ENCODE measurements at regions not wholly inside any gene's neighbourhood (a gene's known extent, or its start where the extent isn't known, plus 50 kb on each side); places are given as distances from the start of the nearest gene placed in this dataset.

DNA sequence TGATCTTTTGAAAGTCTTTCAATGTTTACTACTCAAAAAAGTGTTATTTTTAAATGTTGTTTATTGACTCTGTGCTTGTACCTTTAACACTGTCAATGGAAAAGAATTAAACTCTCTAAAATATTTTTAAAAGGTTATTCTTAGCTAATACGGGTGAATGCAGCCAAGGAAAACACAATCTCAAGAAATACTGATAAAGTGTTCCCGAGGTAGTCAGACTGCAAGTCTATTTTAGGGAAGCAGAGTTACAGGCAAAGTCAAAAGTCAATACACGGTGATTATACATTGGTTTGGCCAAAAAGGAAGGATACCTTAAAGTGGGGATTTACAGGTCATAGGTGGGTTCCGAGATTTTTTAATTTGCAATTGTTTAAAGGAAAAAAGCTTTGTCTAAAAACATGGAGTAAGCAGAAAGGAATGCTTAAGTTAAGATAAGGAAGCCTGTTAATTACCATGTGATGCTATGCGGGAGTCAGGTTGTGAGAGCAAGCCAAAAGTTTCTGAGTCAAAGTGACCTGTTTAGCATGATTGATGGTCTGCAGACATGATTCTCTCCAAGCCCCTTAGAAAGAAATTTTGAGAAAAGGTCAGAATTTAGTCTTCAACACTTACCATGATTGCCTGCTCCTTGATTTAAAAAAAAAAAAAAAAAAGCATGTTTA lies 288.4 kb downstream of the KLHL4 start:
- peaks cover 3% of the 10 kb centered on the region; the same call in 1 of the 2 replicates for H3K9me2 ChIP-seq
- no peaks in the 10 kb centered on the region; the same call in 1 of the 2 replicates for H3K27me3 ChIP-seq (ENCODE audit: insufficient read depth)
- no peak overlapping the region for H2AFZ ChIP-seq (ENCODE audit: low read depth)
- ChIA-PET CTCF (no interaction called here), POLR2A (no interaction called here)
- TF ChIP-seq NFIC (IDR thresholded peaks at IDR 0.05; ENCODE audit: borderline replicate concordance) (no peak), TEAD4 (IDR thresholded peaks at IDR 0.05; ENCODE audit: borderline replicate concordance, insufficient read depth) (no peak), SMC3 (IDR thresholded peaks at IDR 0.05; ENCODE audit: low read depth, low read length) (no peak)
- no peaks in the 10 kb centered on the region for H3F3A ChIP-seq (replicated peaks; ENCODE audit: insufficient read depth)
- H4K20me1 ChIP-seq (ENCODE audit: insufficient read depth) = no peaks in the 10 kb centered on the region
- H3K4me2 ChIP-seq = no peak overlapping the region
- H3K79me2 ChIP-seq (ENCODE audit: insufficient read depth) = no peaks in the 10 kb centered on the region
- no peak for DNase-seq
- H3K4me1 ChIP-seq (ENCODE audit: control insufficient read depth in 1 of 2, insufficient read depth in 2 of 2, low read depth in 1 of 2, low read length in 1 of 2) = no peaks in the 10 kb centered on the region
- H3K27ac ChIP-seq (ENCODE audit: low read depth in 2 of 2, low read length in 1 of 2) = no peak overlapping the region
- H3K4me3 ChIP-seq (ENCODE audit: low read depth in 2 of 2, low read length in 1 of 2) = no peak overlapping the region
- 2% methylated on average over 5 of the region's 5 CpGs for WGBS (ENCODE audit: low lambda C conversion rate)
- H3K9ac ChIP-seq = no peak overlapping the region
- H3K9me3 ChIP-seq = no peaks in the 10 kb centered on the region
- no peaks in the 10 kb centered on the region for H3K36me3 ChIP-seq (replicated peaks in 1 of 2; ENCODE audit: control insufficient read depth in 1 of 2, insufficient read depth in 2 of 2, low read length in 1 of 2)

DNA sequence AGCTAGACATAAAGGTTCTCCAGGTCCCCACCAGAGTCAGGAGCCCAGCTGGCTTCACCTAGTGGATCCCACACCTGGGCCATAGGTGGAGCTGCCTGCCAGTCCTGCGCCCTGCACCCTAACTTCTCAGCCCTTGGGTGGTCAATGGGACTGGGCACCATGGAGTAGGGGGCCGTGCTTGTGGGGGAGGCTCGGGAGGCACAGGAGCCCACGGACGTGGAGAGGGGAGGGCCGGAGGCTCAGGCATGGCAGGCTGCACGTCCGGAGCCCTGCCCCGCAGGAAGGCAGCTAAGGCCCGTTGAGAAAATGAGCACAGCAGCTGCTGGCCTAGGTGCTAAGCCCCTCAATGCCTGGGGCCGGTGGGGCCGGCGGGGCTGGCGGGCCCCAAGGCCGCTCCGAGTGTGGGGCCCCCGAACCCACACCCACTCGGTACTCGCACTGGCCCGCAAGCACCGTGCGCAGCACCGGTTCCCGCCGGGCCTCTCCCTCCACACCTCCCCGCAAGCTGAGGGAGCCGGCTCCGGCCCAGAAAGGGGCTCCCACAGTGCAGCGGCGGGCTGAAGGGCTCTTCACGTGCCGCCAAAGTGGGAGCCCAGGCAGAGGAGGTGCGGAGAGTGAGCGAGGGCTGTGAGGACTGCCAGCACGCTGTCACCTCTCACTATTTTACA lies 291.1 kb downstream of the KLHL4 start:
- CTCF ChIA-PET = no interaction called here
- no peaks in the 10 kb centered on the region; the same call in 1 of the 2 replicates for H3K27me3 ChIP-seq (ENCODE audit: insufficient read depth)
- no peak overlapping the region for H3K4me3 ChIP-seq (ENCODE audit: low read depth in 2 of 2, low read length in 1 of 2)
- WGBS (ENCODE audit: low lambda C conversion rate) = 5% methylated on average over 4 of the region's 35 CpGs
- H3F3A ChIP-seq (replicated peaks; ENCODE audit: insufficient read depth) = no peaks in the 10 kb centered on the region
- TF ChIP-seq SIN3A (IDR thresholded peaks at IDR 0.05; ENCODE audit: borderline replicate concordance, low read depth, low read length) = no peak
- TF ChIP-seq CHD2 (IDR thresholded peaks at IDR 0.05; ENCODE audit: low read length, partially characterized antibody) = no peak
- TF ChIP-seq MEF2A (IDR thresholded peaks at IDR 0.05; ENCODE audit: borderline replicate concordance, low read depth) = no peak
- TF ChIP-seq ELF1 (IDR thresholded peaks at IDR 0.05) = no peak
- TF ChIP-seq NFIC (IDR thresholded peaks at IDR 0.05; ENCODE audit: borderline replicate concordance) = no peak
- TF ChIP-seq POLR2AphosphoS5 (IDR thresholded peaks at IDR 0.05; ENCODE audit: low read depth, low read length) = no peak
- no peak for TF ChIP-seq RCOR1 (IDR thresholded peaks at IDR 0.05; ENCODE audit: low read length)
- TF ChIP-seq, protein P1, sequence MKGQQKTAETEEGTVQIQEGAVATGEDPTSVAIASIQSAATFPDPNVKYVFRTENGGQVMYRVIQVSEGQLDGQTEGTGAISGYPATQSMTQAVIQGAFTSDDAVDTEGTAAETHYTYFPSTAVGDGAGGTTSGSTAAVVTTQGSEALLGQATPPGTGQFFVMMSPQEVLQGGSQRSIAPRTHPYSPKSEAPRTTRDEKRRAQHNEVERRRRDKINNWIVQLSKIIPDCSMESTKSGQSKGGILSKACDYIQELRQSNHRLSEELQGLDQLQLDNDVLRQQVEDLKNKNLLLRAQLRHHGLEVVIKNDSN (IDR thresholded peaks at IDR 0.05; ENCODE audit: borderline replicate concordance, low read depth) = no peak
- no peak for TF ChIP-seq SMC3 (IDR thresholded peaks at IDR 0.05; ENCODE audit: low read depth, low read length)
- TF ChIP-seq FOXM1 (IDR thresholded peaks at IDR 0.05; ENCODE audit: low read depth) = no peak
- no peak for TF ChIP-seq JUND (IDR thresholded peaks at IDR 0.05)
- TF ChIP-seq RFX5 (IDR thresholded peaks at IDR 0.05; ENCODE audit: low read length) = no peak
- TF ChIP-seq MXI1 (IDR thresholded peaks at IDR 0.05; ENCODE audit: low read depth, low read length) = no peak
- no peak for TF ChIP-seq RXRA (IDR thresholded peaks at IDR 0.05; ENCODE audit: borderline replicate concordance, low read depth)
- no peak for TF ChIP-seq TEAD4 (IDR thresholded peaks at IDR 0.05; ENCODE audit: borderline replicate concordance, insufficient read depth)
- TF ChIP-seq RAD21 (IDR thresholded peaks at IDR 0.05; ENCODE audit: low read length) = no peak
- TF ChIP-seq, protein P2, sequence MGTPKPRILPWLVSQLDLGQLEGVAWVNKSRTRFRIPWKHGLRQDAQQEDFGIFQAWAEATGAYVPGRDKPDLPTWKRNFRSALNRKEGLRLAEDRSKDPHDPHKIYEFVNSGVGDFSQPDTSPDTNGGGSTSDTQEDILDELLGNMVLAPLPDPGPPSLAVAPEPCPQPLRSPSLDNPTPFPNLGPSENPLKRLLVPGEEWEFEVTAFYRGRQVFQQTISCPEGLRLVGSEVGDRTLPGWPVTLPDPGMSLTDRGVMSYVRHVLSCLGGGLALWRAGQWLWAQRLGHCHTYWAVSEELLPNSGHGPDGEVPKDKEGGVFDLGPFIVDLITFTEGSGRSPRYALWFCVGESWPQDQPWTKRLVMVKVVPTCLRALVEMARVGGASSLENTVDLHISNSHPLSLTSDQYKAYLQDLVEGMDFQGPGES (IDR thresholded peaks at IDR 0.05; ENCODE audit: low read depth, low read length) = no peak
- no peak for TF ChIP-seq FOXJ3 (CRISPR knock-in tag; IDR thresholded peaks at IDR 0.05)
- TF ChIP-seq, protein P3, sequence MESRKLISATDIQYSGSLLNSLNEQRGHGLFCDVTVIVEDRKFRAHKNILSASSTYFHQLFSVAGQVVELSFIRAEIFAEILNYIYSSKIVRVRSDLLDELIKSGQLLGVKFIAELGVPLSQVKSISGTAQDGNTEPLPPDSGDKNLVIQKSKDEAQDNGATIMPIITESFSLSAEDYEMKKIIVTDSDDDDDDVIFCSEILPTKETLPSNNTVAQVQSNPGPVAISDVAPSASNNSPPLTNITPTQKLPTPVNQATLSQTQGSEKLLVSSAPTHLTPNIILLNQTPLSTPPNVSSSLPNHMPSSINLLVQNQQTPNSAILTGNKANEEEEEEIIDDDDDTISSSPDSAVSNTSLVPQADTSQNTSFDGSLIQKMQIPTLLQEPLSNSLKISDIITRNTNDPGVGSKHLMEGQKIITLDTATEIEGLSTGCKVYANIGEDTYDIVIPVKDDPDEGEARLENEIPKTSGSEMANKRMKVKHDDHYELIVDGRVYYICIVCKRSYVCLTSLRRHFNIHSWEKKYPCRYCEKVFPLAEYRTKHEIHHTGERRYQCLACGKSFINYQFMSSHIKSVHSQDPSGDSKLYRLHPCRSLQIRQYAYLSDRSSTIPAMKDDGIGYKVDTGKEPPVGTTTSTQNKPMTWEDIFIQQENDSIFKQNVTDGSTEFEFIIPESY (IDR thresholded peaks at IDR 0.05; ENCODE audit: borderline replicate concordance, low read depth) = no peak
- no peak overlapping the region for H3K4me2 ChIP-seq
- H3K27ac ChIP-seq (ENCODE audit: low read depth in 2 of 2, low read length in 1 of 2) = no peak overlapping the region
- H3K9me2 ChIP-seq = peaks cover 3% of the 10 kb centered on the region; the same call in 1 of the 2 replicates
- no peaks in the 10 kb centered on the region for H3K79me2 ChIP-seq (ENCODE audit: insufficient read depth)
- no peaks in the 10 kb centered on the region for H3K36me3 ChIP-seq (replicated peaks in 1 of 2; ENCODE audit: control insufficient read depth in 1 of 2, insufficient read depth in 2 of 2, low read length in 1 of 2)
- H3K4me1 ChIP-seq (ENCODE audit: control insufficient read depth in 1 of 2, insufficient read depth in 2 of 2, low read depth in 1 of 2, low read length in 1 of 2) = no peaks in the 10 kb centered on the region
- DNase-seq = no peak
- no peak overlapping the region for H2AFZ ChIP-seq (ENCODE audit: low read depth)
- H4K20me1 ChIP-seq (ENCODE audit: insufficient read depth) = no peaks in the 10 kb centered on the region
- H3K9me3 ChIP-seq = no peaks in the 10 kb centered on the region
- no peak overlapping the region for H3K9ac ChIP-seq
- POLR2A ChIA-PET = no interaction called here

Measured in SK-N-SH (cell line).